Neuronal stem cell (in vitro differentiated cells): ENCODE measurements at regions not wholly inside any gene's neighbourhood (a gene's known extent, or its start where the extent isn't known, plus 50 kb on each side); places are given as distances from the start of the nearest gene placed in this dataset.

Experiments
- DNase-seq: peaks from one replicate; pipeline ENCODE4 v3.0.0-alpha.2; 2013; ENCODE audit warnings: low spot score
- H2AFZ ChIP-seq: one replicate; pipeline ENCODE4 v1.6.1; 2013; ENCODE audit warnings: mild to moderate bottlenecking, low read length, inconsistent platforms
- H2AK5ac ChIP-seq: 2 replicates; pipeline ENCODE4 v1.6.1; 2013; ENCODE audit warnings: low read depth, mild to moderate bottlenecking, inconsistent platforms, low read length, moderate library complexity, mixed read lengths
- H2BK120ac ChIP-seq: 2 replicates; pipeline ENCODE4 v1.6.1; 2013; ENCODE audit warnings: low read depth, mild to moderate bottlenecking, inconsistent platforms, low read length, moderate library complexity, mixed read lengths
- H2BK12ac ChIP-seq: one replicate; pipeline ENCODE4 v1.6.1; 2013; ENCODE audit warnings: low read length, inconsistent platforms
- H2BK15ac ChIP-seq: 2 replicates; pipeline ENCODE4 v1.6.1; 2013; ENCODE audit warnings: mild to moderate bottlenecking, low read length, inconsistent platforms, mixed read lengths
- H2BK5ac ChIP-seq: one replicate; pipeline ENCODE4 v1.6.1; 2013; ENCODE audit warnings: inconsistent platforms, mild to moderate bottlenecking, low read length, moderate library complexity
- H3K14ac ChIP-seq: one replicate; pipeline ENCODE4 v1.6.1; 2013; ENCODE audit warnings: low read length, inconsistent platforms
- H3K18ac ChIP-seq: 2 replicates; pipeline ENCODE4 v1.6.1; 2013; ENCODE audit warnings: low read length, inconsistent platforms
- H3K23ac ChIP-seq: 2 replicates; pipeline ENCODE4 v1.6.1; 2013; ENCODE audit warnings: low read depth, mild to moderate bottlenecking, mixed read lengths, low read length, inconsistent platforms; ENCODE audit not compliant: poor library complexity
- H3K27ac ChIP-seq: replicated peaks from 3 replicates; pipeline ENCODE4 v1.5.1; 2013; ENCODE audit warnings: low read length, inconsistent platforms
- H3K27me3 ChIP-seq, 3 experiments: 2 replicates each; pipeline ENCODE4 v1.6.1; 2013; ENCODE audit warnings: low read length in 3 of 3, mild to moderate bottlenecking in 2 of 3, inconsistent platforms in 1 of 3, low read depth in 1 of 3, mixed read lengths in 1 of 3, moderate library complexity in 1 of 3; ENCODE audit not compliant: control insufficient read depth in 3 of 3, insufficient read depth in 3 of 3
- H3K36me3 ChIP-seq, 2 donors: replicated peaks in 1 of 2; 2 replicates each; pipeline ENCODE4 v1.6.1; 2013; ENCODE audit warnings: low read length in 2 of 2; ENCODE audit not compliant: control insufficient read depth in 2 of 2, insufficient read depth in 2 of 2
- H3K4ac ChIP-seq: 2 replicates; pipeline ENCODE4 v1.6.1; 2013; ENCODE audit warnings: inconsistent platforms, mild to moderate bottlenecking, low read length, moderate library complexity
- H3K4me1 ChIP-seq, 2 donors: 1 replicate in 1 of 2; 2 replicates in 1 of 2; pipeline ENCODE4 v1.6.1; 2013; ENCODE audit warnings: low read length in 2 of 2, low read depth in 1 of 2; ENCODE audit not compliant: control insufficient read depth in 2 of 2, insufficient read depth in 1 of 2
- H3K4me2 ChIP-seq: one replicate; pipeline ENCODE4 v1.6.1; 2013; ENCODE audit warnings: mild to moderate bottlenecking, low read length, inconsistent platforms; ENCODE audit not compliant: insufficient read depth, poor library complexity, severe bottlenecking
- H3K4me3 ChIP-seq, 2 donors: 2 replicates each; pipeline ENCODE4 v1.5.1; 2013; ENCODE audit warnings: low read length in 2 of 2, mild to moderate bottlenecking in 2 of 2, inconsistent platforms in 1 of 2, moderate library complexity in 1 of 2
- H3K79me1 ChIP-seq: one replicate; pipeline ENCODE4 v1.6.1; 2013; ENCODE audit warnings: low read depth, mild to moderate bottlenecking, inconsistent platforms, low read length, moderate library complexity
- H3K9ac ChIP-seq: one replicate; pipeline ENCODE4 v1.6.1; 2013; ENCODE audit warnings: mild to moderate bottlenecking, low read depth, low read length, inconsistent platforms; ENCODE audit not compliant: poor library complexity
- H3K9me3 ChIP-seq, 2 donors: replicated peaks in 1 of 2; 2 replicates each; pipeline versions ENCODE3 to v1.6.1; 2013; ENCODE audit warnings: low read length in 2 of 2, mild to moderate bottlenecking in 2 of 2, inconsistent platforms in 1 of 2, low read depth in 1 of 2, mixed read lengths in 1 of 2, moderate library complexity in 1 of 2; ENCODE audit not compliant: control insufficient read depth in 2 of 2, insufficient read depth in 1 of 2
- H4K8ac ChIP-seq: one replicate; pipeline ENCODE4 v1.6.1; 2013; ENCODE audit warnings: low read depth, mild to moderate bottlenecking, inconsistent platforms, low read length, moderate library complexity
- H4K91ac ChIP-seq: one replicate; pipeline ENCODE4 v1.6.1; 2013; ENCODE audit warnings: low read length, low read depth, mild to moderate bottlenecking, inconsistent platforms; ENCODE audit not compliant: poor library complexity
- WGBS, 2 donors: extraction: QIAGEN DNeasy Blood & Tissue Kit; methylation state at CpG; one replicate each; pipeline ENCODE4 v1.1.7; 2013; ENCODE audit warnings: missing lambda C conversion rate in 2 of 2, mixed read lengths in 1 of 2; ENCODE audit not compliant: insufficient read length in 2 of 2, insufficient replicate concordance in 1 of 2; ENCODE audit errors: extremely low coverage in 2 of 2; 5-methylcytosine and 5-hydroxymethylcytosine counted together

DNA sequence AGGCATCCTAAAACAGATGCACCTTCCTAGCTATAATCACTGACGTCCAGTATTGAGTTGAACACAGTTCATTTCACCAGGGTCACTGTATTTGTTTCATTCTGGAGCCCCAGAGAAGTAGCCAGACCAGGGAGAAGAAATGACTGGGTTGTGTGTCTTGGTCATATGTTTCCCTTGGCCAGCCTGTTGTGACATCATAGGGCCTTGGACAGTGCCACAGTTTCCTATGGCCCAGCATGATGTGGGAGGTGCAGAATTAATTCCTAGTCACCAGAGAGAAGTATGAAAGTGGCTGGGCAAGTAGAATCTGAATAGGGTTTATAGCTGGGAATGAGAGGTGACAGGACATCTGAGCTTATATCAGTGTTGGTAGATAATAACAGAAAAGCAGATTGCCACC is 84.0 kb upstream of the ZBED5 start:
- WGBS, 2 donors = no CpG with 5 or more reads among the region's 1 CpG
- no peak overlapping the region for H3K14ac ChIP-seq

GRCh38 chr11:10941414-10941813 is 83.6 kb upstream of the ZBED5 start:
- Histone ChIP-seq H3K27ac (no peak overlapping the region), H3K9me3 (no peaks in the 10 kb centered on the region), H3K4ac (no peak overlapping the region), H3K14ac (no peak overlapping the region), H4K8ac (no peak overlapping the region), H2BK15ac (no peak overlapping the region), H3K4me3 (no peak overlapping the region), H3K9ac (no peak overlapping the region), H2BK120ac (no peak overlapping the region), H3K4me2 (no peak overlapping the region), H2AFZ (no peak overlapping the region), H3K4me1 (peaks cover 0 to 2% of the 10 kb centered on the region in 2 donors), H3K36me3 (no peaks in the 10 kb centered on the region), H4K91ac (no peak overlapping the region), H3K23ac (no peak overlapping the region), H3K27me3 (peaks cover 0 to 11% (median 0%) of the 10 kb centered on the region in 3 experiments), H2BK5ac (no peak overlapping the region), H2AK5ac (no peak overlapping the region), H3K79me1 (no peaks in the 10 kb centered on the region), H3K18ac (no peak overlapping the region), H2BK12ac (no peak overlapping the region)
- WGBS, 2 donors = no CpG with 5 or more reads among the region's 1 CpG
- DNase-seq = no peak

More for the DNA sequence above, 84.0 kb upstream of the ZBED5 start:
- Histone ChIP-seq H2AFZ (no peak overlapping the region), H3K9me3 (no peaks in the 10 kb centered on the region), H3K4me1 (peaks cover 0 to 2% of the 10 kb centered on the region in 2 donors), H3K18ac (no peak overlapping the region), H3K4me3 (no peak overlapping the region), H3K23ac (no peak overlapping the region), H4K91ac (no peak overlapping the region), H3K4me2 (no peak overlapping the region), H4K8ac (no peak overlapping the region), H3K9ac (no peak overlapping the region), H3K79me1 (no peaks in the 10 kb centered on the region), H3K36me3 (no peaks in the 10 kb centered on the region), H2BK120ac (no peak overlapping the region), H2BK5ac (no peak overlapping the region), H2AK5ac (no peak overlapping the region), H3K4ac (no peak overlapping the region), H3K27me3 (peaks cover 0 to 11% (median 0%) of the 10 kb centered on the region in 3 experiments), H2BK15ac (no peak overlapping the region), H2BK12ac (no peak overlapping the region), H3K27ac (no peak overlapping the region)
- no peak for DNase-seq

- no peak overlapping the region for H2BK5ac ChIP-seq
- no peaks in the 10 kb centered on the region for H3K36me3 ChIP-seq
- no CpG with 5 or more reads among the region's 5 CpGs for WGBS, 2 donors
- no peak overlapping the region for H3K27ac ChIP-seq
- H3K79me1 ChIP-seq = no peaks in the 10 kb centered on the region
- H4K91ac ChIP-seq = no peak overlapping the region
- H3K4me2 ChIP-seq = no peak overlapping the region
- no peak overlapping the region for H2AFZ ChIP-seq
- peaks cover 0 to 15% (median 0%) of the 10 kb centered on the region in 3 experiments for H3K27me3 ChIP-seq
- DNase-seq = no peak
- no peaks in the 10 kb centered on the region for H3K9me3 ChIP-seq
- H2AK5ac ChIP-seq = no peak overlapping the region
- H3K4me1 ChIP-seq = peaks cover 0 to 1% of the 10 kb centered on the region in 2 donors
- H3K18ac ChIP-seq = no peak overlapping the region
- H2BK15ac ChIP-seq = no peak overlapping the region
- no peak overlapping the region for H3K4me3 ChIP-seq
- H3K14ac ChIP-seq = no peak overlapping the region
- H3K23ac ChIP-seq = no peak overlapping the region
- H2BK120ac ChIP-seq = no peak overlapping the region
- H4K8ac ChIP-seq = no peak overlapping the region
- H3K9ac ChIP-seq = no peak overlapping the region
- H3K4ac ChIP-seq = no peak overlapping the region
- H2BK12ac ChIP-seq = no peak overlapping the region
Observed at GRCh38 chr11:10938650-10939387, 81.0 kb upstream of the ZBED5 start.

GRCh38 chr11:10938231-10938630 is 80.4 kb upstream of the ZBED5 start:
- Histone ChIP-seq H2BK5ac (no peak overlapping the region), H4K8ac (no peak overlapping the region), H2AFZ (no peak overlapping the region), H3K27ac (no peak overlapping the region), H3K18ac (no peak overlapping the region), H3K4ac (no peak overlapping the region), H3K9me3 (no peaks in the 10 kb centered on the region), H2AK5ac (no peak overlapping the region), H3K4me2 (no peak overlapping the region), H3K23ac (no peak overlapping the region), H3K36me3 (no peaks in the 10 kb centered on the region), H2BK12ac (no peak overlapping the region), H3K4me3 (no peak overlapping the region), H2BK120ac (no peak overlapping the region), H3K27me3 (peaks cover 0 to 14% (median 0%) of the 10 kb centered on the region in 3 experiments), H2BK15ac (no peak overlapping the region), H3K4me1 (peaks cover 3% of the 10 kb centered on the region in 2 donors), H3K79me1 (no peaks in the 10 kb centered on the region), H3K14ac (no peak overlapping the region), H3K9ac (no peak overlapping the region), H4K91ac (no peak overlapping the region)
- WGBS, 2 donors = no CpG with 5 or more reads among the region's 5 CpGs
- no peak for DNase-seq
